Ovary (tissue), 7 donors: ENCODE measurements at regions not wholly inside any gene's neighbourhood (a gene's known extent, or its start where the extent isn't known, plus 50 kb on each side); places are given as distances from the start of the nearest gene placed in this dataset.

Source experiments
- DNase-seq, 5 donors: peaks; one replicate each; pipeline ENCODE4 v3.0.0-alpha.2; 2019 to 2020
- H3K27ac ChIP-seq, 2 donors: fragments of 200-600 bp; one replicate each; pipeline versions ENCODE4 v1.5.1 to v1.8.0; 2019 to 2022
- H3K27me3 ChIP-seq: fragments of 200-600 bp; one replicate; pipeline ENCODE4 v1.8.0; 2022
- H3K36me3 ChIP-seq: fragments of 200-600 bp; sonication (generic); one replicate; pipeline ENCODE4 v1.5.1; 2019
- H3K4me1 ChIP-seq: one replicate; pipeline ENCODE4 v1.8.1; 2013; ENCODE audit warnings: mild to moderate bottlenecking, moderate library complexity; ENCODE audit not compliant: insufficient read depth
- H3K4me3 ChIP-seq: fragments of 200-600 bp; sonication (generic); one replicate; pipeline ENCODE4 v1.5.1; 2017
- H3K9me3 ChIP-seq, 2 donors: fragments of 200-600 bp in 1 of 2; sonication (generic) in 1 of 2; one replicate each; pipeline versions ENCODE4 v1.5.1 to v1.8.1; 2013 to 2019; ENCODE audit warnings: mild to moderate bottlenecking in 1 of 2, moderate library complexity in 1 of 2
- CTCF ChIP-seq, 3 donors: fragments of 450-650 bp in 2 of 3; fragments of 200-600 bp in 1 of 3; IDR thresholded peaks; one replicate each; pipeline versions ENCODE4 v1.5.1 to v1.8.0; 2016 to 2022; ENCODE audit warnings: antibody characterized with exemption in 3 of 3, mild to moderate bottlenecking in 1 of 3
- EP300 ChIP-seq: sonication (generic); formaldehyde crosslinking; IDR thresholded peaks from one replicate; pipeline ENCODE4 v1.6.1; 2017; ENCODE audit warnings: antibody characterized with exemption
- POLR2A ChIP-seq: fragments of 450-650 bp; IDR thresholded peaks from one replicate; pipeline ENCODE4 v1.6.1; 2017; ENCODE audit warnings: antibody characterized with exemption, mild to moderate bottlenecking, moderate library complexity
- WGBS, 3 donors: extraction: QIAGEN DNeasy Blood & Tissue Kit in 1 of 3; methylation state at CpG; one replicate each; pipeline versions ENCODE4 v1.1.5 to v1.1.7; 2013 to 2017; 5-methylcytosine and 5-hydroxymethylcytosine counted together
- intact Hi-C, 4 donors: fragments of 100-400 bp; cut with DNase I; formaldehyde crosslinking; loops; one replicate each; pipeline versions ENCODE4 v1.11.0 to v1.15.1; 2022 to 2023
- donor health status: DM: no; HTN: no; CAD: no; lungs with moderate emphysema.
- donor health status: DM: no; HTN: no; CAD: no.
- donor health status: Bipolar disorder and iron deficiency.
- donor health status: DM: no; HTN: no; CAD: no.
- donor health status: DM: yes; HTN: yes; CAD: no.

GRCh38 chr21:41689289-41689583 lies 77.6 kb downstream of the RIPK4 start:
- intact Hi-C loops = no loop called here
- no peak for DNase-seq
- Histone ChIP-seq H3K27ac (no peak overlapping the region), H3K27me3 (no peaks in the 10 kb centered on the region), H3K4me3 (no peak overlapping the region), H3K4me1 (peaks cover 4% of the 10 kb centered on the region), H3K36me3 (no peaks in the 10 kb centered on the region), H3K9me3 (no peaks in the 10 kb centered on the region)
- TF ChIP-seq CTCF (IDR thresholded peaks at IDR 0.05) = no peak
- WGBS, 3 donors = 92 to 97% (median 93%) methylated on average over 24 of the region's 24 CpGs

GRCh38 chr21:41687633-41688032 lies 79.2 kb downstream of the RIPK4 start:
- Histone ChIP-seq H3K36me3 (no peaks in the 10 kb centered on the region), H3K4me3 (no peak overlapping the region), H3K27me3 (no peaks in the 10 kb centered on the region), H3K9me3 (no peaks in the 10 kb centered on the region), H3K4me1 (peaks cover 7% of the 10 kb centered on the region), H3K27ac (no peak overlapping the region)
- WGBS, 3 donors = 94 to 97% (median 96%) methylated on average over 2 of the region's 2 CpGs
- intact Hi-C loops = no loop called here
- DNase-seq = no peak
- TF ChIP-seq CTCF (IDR thresholded peaks at IDR 0.05) = no peak
- TF ChIP-seq POLR2A = no peak
- TF ChIP-seq EP300 = no peak

GRCh38 chr21:41686664-41687063 lies 80.2 kb downstream of the RIPK4 start:
- Histone ChIP-seq H3K9me3 (no peaks in the 10 kb centered on the region), H3K36me3 (no peaks in the 10 kb centered on the region), H3K27ac (no peak overlapping the region), H3K4me1 (peaks cover 7% of the 10 kb centered on the region), H3K4me3 (no peak overlapping the region), H3K27me3 (no peaks in the 10 kb centered on the region)
- TF ChIP-seq CTCF (IDR thresholded peaks at IDR 0.05) = no peak
- TF ChIP-seq POLR2A = no peak
- TF ChIP-seq EP300 = no peak
- intact Hi-C loops = no loop called here
- 68 to 80% (median 77%) methylated on average over 9 of the region's 9 CpGs for WGBS, 3 donors
- no peak for DNase-seq

- Histone ChIP-seq H3K27me3 (no peaks in the 10 kb centered on the region), H3K4me1 (peaks cover 7% of the 10 kb centered on the region), H3K27ac (no peak overlapping the region), H3K9me3 (no peaks in the 10 kb centered on the region), H3K4me3 (no peak overlapping the region), H3K36me3 (no peaks in the 10 kb centered on the region)
- TF ChIP-seq POLR2A (no peak), EP300 (no peak), CTCF (IDR thresholded peaks at IDR 0.05) (no peak)
- intact Hi-C loops = no loop called here
- WGBS, 3 donors = 90 to 93% (median 92%) methylated on average over 8 of the region's 8 CpGs
- no peak for DNase-seq
Measured at GRCh38 chr21:41685511-41686149, 81.2 kb downstream of the RIPK4 start.
